OCI-LY3 (cell line): ENCODE measurements at regions not wholly inside any gene's neighbourhood (a gene's known extent, or its start where the extent isn't known, plus 50 kb on each side); places are given as distances from the start of the nearest gene placed in this dataset.

Experiments
- EZH2phosphoT487 ChIP-seq: fragments of 200-600 bp; shearing (Covaris generic); IDR thresholded peaks from 2 replicates; pipeline ENCODE4 v1.6.1; 2018; ENCODE audit warnings: antibody characterized with exemption, mixed run types, low read depth
- TF ChIP-seq, protein P1 (sequence below): fragments of 200-600, 300-600 bp; sonication (generic); IDR thresholded peaks from 2 replicates; pipeline ENCODE4 v1.5.1; 2014; ENCODE audit warnings: antibody characterized with exemption, low read length, low read depth

DNA sequence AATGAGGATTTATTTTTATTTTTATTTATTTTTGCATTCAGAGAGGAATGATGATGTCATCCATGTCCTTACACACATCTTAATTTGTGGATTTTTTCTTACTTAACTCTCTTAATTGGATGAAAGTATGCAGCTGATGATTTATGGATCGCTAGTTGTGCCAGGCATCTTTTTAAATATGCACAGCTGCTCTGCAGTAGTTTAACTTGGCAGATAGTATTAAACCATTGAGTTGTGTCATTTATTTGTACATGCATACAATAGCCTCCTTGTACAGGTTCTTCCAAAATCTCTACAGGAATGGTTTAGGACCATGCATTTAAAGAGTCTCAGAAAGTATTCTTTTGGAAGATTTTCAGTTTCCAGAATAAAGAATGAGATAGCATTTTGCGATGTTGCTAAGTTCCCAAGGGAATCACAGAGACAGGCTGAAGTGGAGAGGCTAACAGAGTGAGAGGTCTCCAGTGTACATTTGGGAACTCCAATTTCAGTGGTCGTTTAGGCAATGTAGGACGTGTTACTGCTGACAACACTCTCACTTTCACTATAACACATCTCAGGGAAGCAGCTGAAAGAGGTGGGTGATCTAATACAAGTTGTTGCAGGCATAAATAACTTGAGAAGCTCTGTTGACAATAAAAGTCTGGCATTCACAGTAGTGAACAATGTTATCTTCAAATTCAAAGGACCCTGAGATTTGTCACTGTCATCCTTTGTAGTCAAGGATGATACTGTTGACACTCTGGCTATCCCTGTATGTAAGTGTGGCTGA, 49.9 kb upstream of the SCRG1 start:
- TF ChIP-seq, protein P1, sequence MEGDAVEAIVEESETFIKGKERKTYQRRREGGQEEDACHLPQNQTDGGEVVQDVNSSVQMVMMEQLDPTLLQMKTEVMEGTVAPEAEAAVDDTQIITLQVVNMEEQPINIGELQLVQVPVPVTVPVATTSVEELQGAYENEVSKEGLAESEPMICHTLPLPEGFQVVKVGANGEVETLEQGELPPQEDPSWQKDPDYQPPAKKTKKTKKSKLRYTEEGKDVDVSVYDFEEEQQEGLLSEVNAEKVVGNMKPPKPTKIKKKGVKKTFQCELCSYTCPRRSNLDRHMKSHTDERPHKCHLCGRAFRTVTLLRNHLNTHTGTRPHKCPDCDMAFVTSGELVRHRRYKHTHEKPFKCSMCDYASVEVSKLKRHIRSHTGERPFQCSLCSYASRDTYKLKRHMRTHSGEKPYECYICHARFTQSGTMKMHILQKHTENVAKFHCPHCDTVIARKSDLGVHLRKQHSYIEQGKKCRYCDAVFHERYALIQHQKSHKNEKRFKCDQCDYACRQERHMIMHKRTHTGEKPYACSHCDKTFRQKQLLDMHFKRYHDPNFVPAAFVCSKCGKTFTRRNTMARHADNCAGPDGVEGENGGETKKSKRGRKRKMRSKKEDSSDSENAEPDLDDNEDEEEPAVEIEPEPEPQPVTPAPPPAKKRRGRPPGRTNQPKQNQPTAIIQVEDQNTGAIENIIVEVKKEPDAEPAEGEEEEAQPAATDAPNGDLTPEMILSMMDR, result no peak
- no peak for TF ChIP-seq EZH2phosphoT487
